ENCODE measurements at regions not wholly inside any gene's neighbourhood (a gene's known extent, or its start where the extent isn't known, plus 50 kb on each side); places are given as distances from the start of the nearest gene placed in this dataset.

GRCh38 chr6:1068905-1069304, 243.0 kb upstream of the FOXQ1 start:
- FAIRE-seq: no peak
- TF ChIP-seq SPI1 (IDR thresholded peaks at IDR 0.05; ENCODE audit: low read depth, low read length) (no peak), POLR2AphosphoS5 (IDR thresholded peaks at IDR 0.05; ENCODE audit: low read depth, low read length) (no peak), PAX5 (IDR thresholded peaks at IDR 0.05; ENCODE audit: insufficient read depth, low read length, severe bottlenecking) (no peak), TAF1 (IDR thresholded peaks at IDR 0.05; ENCODE audit: low read depth, low read length) (no peak), POU2F2 (IDR thresholded peaks at IDR 0.05; ENCODE audit: low read depth, low read length) (no peak), POLR2A (IDR thresholded peaks at IDR 0.05; ENCODE audit: low read depth, low read length) (no peak)

GRCh38 chr6:1068068-1068467, 243.8 kb upstream of the FOXQ1 start:
- TF ChIP-seq POLR2AphosphoS5 (IDR thresholded peaks at IDR 0.05; ENCODE audit: low read depth, low read length) (no peak), SPI1 (IDR thresholded peaks at IDR 0.05; ENCODE audit: low read depth, low read length) (no peak), POLR2A (IDR thresholded peaks at IDR 0.05; ENCODE audit: low read depth, low read length) (no peak), PAX5 (IDR thresholded peaks at IDR 0.05; ENCODE audit: insufficient read depth, low read length, severe bottlenecking) (no peak), POU2F2 (IDR thresholded peaks at IDR 0.05; ENCODE audit: low read depth, low read length) (no peak), TAF1 (IDR thresholded peaks at IDR 0.05; ENCODE audit: low read depth, low read length) (no peak)
- DNase-seq (ENCODE audit: insufficient read length, low spot score) (no peak), FAIRE-seq (no peak)

More at GRCh38 chr6:1068905-1069304, 243.0 kb upstream of the FOXQ1 start:
- DNase-seq (ENCODE audit: insufficient read length, low spot score): no peak

- no peak for DNase-seq (ENCODE audit: insufficient read length, low spot score)
- no peak for FAIRE-seq
- no peak for TF ChIP-seq PAX5 (IDR thresholded peaks at IDR 0.05; ENCODE audit: insufficient read depth, low read length, severe bottlenecking)
- TF ChIP-seq TAF1 (IDR thresholded peaks at IDR 0.05; ENCODE audit: low read depth, low read length): no peak
- TF ChIP-seq POLR2AphosphoS5 (IDR thresholded peaks at IDR 0.05; ENCODE audit: low read depth, low read length): no peak
These were observed 244.6 kb upstream of the FOXQ1 start for GRCh38 chr6:1067346-1067745.

- TF ChIP-seq SPI1 (IDR thresholded peaks at IDR 0.05; ENCODE audit: low read depth, low read length) (no peak), POLR2A (IDR thresholded peaks at IDR 0.05; ENCODE audit: low read depth, low read length) (no peak), POLR2AphosphoS5 (IDR thresholded peaks at IDR 0.05; ENCODE audit: low read depth, low read length) (no peak), TAF1 (IDR thresholded peaks at IDR 0.05; ENCODE audit: low read depth, low read length) (no peak), PAX5 (IDR thresholded peaks at IDR 0.05; ENCODE audit: insufficient read depth, low read length, severe bottlenecking) (no peak)
- DNase-seq (ENCODE audit: insufficient read length, low spot score) (no peak), FAIRE-seq (no peak)
These were observed 245.3 kb upstream of the FOXQ1 start for GRCh38 chr6:1066449-1067090.

- TF ChIP-seq POLR2A (IDR thresholded peaks at IDR 0.05; ENCODE audit: low read depth, low read length) (no peak), POU2F2 (IDR thresholded peaks at IDR 0.05; ENCODE audit: low read depth, low read length) (no peak), POLR2AphosphoS5 (IDR thresholded peaks at IDR 0.05; ENCODE audit: low read depth, low read length) (no peak), TAF1 (IDR thresholded peaks at IDR 0.05; ENCODE audit: low read depth, low read length) (no peak), SPI1 (IDR thresholded peaks at IDR 0.05; ENCODE audit: low read depth, low read length) (no peak), PAX5 (IDR thresholded peaks at IDR 0.05; ENCODE audit: insufficient read depth, low read length, severe bottlenecking) (no peak)
- no peak for DNase-seq (ENCODE audit: insufficient read length, low spot score)
- FAIRE-seq: no peak
These were observed 245.9 kb upstream of the FOXQ1 start for GRCh38 chr6:1065986-1066385.

- FAIRE-seq (no peak), DNase-seq (ENCODE audit: insufficient read length, low spot score) (no peak)
- TF ChIP-seq SPI1 (IDR thresholded peaks at IDR 0.05; ENCODE audit: low read depth, low read length): no peak
- no peak for TF ChIP-seq PAX5 (IDR thresholded peaks at IDR 0.05; ENCODE audit: insufficient read depth, low read length, severe bottlenecking)
- no peak for TF ChIP-seq POU2F2 (IDR thresholded peaks at IDR 0.05; ENCODE audit: low read depth, low read length)
- TF ChIP-seq POLR2AphosphoS5 (IDR thresholded peaks at IDR 0.05; ENCODE audit: low read depth, low read length): no peak
- no peak for TF ChIP-seq POLR2A (IDR thresholded peaks at IDR 0.05; ENCODE audit: low read depth, low read length)
- no peak for TF ChIP-seq TAF1 (IDR thresholded peaks at IDR 0.05; ENCODE audit: low read depth, low read length)
These were observed 248.1 kb upstream of the FOXQ1 start for GRCh38 chr6:1063671-1064355.

GRCh38 chr6:1062786-1063545, 248.9 kb upstream of the FOXQ1 start:
- no peak for FAIRE-seq
- no peak for TF ChIP-seq POLR2A (IDR thresholded peaks at IDR 0.05; ENCODE audit: low read depth, low read length)
- TF ChIP-seq POLR2AphosphoS5 (IDR thresholded peaks at IDR 0.05; ENCODE audit: low read depth, low read length): no peak
- no peak for TF ChIP-seq TAF1 (IDR thresholded peaks at IDR 0.05; ENCODE audit: low read depth, low read length)
- TF ChIP-seq SPI1 (IDR thresholded peaks at IDR 0.05; ENCODE audit: low read depth, low read length): no peak
- TF ChIP-seq POU2F2 (IDR thresholded peaks at IDR 0.05; ENCODE audit: low read depth, low read length): no peak
- no peak for TF ChIP-seq PAX5 (IDR thresholded peaks at IDR 0.05; ENCODE audit: insufficient read depth, low read length, severe bottlenecking)
- DNase-seq (ENCODE audit: insufficient read length, low spot score): no peak

- FAIRE-seq: no peak
- no peak for DNase-seq (ENCODE audit: insufficient read length, low spot score)
- TF ChIP-seq POLR2AphosphoS5 (IDR thresholded peaks at IDR 0.05; ENCODE audit: low read depth, low read length): no peak
- no peak for TF ChIP-seq SPI1 (IDR thresholded peaks at IDR 0.05; ENCODE audit: low read depth, low read length)
- no peak for TF ChIP-seq PAX5 (IDR thresholded peaks at IDR 0.05; ENCODE audit: insufficient read depth, low read length, severe bottlenecking)
- TF ChIP-seq POLR2A (IDR thresholded peaks at IDR 0.05; ENCODE audit: low read depth, low read length): no peak
- TF ChIP-seq TAF1 (IDR thresholded peaks at IDR 0.05; ENCODE audit: low read depth, low read length): no peak
- no peak for TF ChIP-seq POU2F2 (IDR thresholded peaks at IDR 0.05; ENCODE audit: low read depth, low read length)
These were observed 252.3 kb upstream of the FOXQ1 start for GRCh38 chr6:1059596-1059995.

- no peak for TF ChIP-seq PAX5 (IDR thresholded peaks at IDR 0.05; ENCODE audit: insufficient read depth, low read length, severe bottlenecking)
- no peak for TF ChIP-seq POU2F2 (IDR thresholded peaks at IDR 0.05; ENCODE audit: low read depth, low read length)
- no peak for TF ChIP-seq SPI1 (IDR thresholded peaks at IDR 0.05; ENCODE audit: low read depth, low read length)
- TF ChIP-seq POLR2AphosphoS5 (IDR thresholded peaks at IDR 0.05; ENCODE audit: low read depth, low read length): no peak
- TF ChIP-seq POLR2A (IDR thresholded peaks at IDR 0.05; ENCODE audit: low read depth, low read length): no peak
- no peak for TF ChIP-seq TAF1 (IDR thresholded peaks at IDR 0.05; ENCODE audit: low read depth, low read length)
- FAIRE-seq (no peak), DNase-seq (ENCODE audit: insufficient read length, low spot score) (no peak)
These were observed 254.3 kb upstream of the FOXQ1 start for GRCh38 chr6:1057490-1058135.
